ENCODE measurements at regions not wholly inside any gene's neighbourhood (a gene's known extent, or its start where the extent isn't known, plus 50 kb on each side); places are given as distances from the start of the nearest gene placed in this dataset.

GRCh38 chr1:83807821-83808220 lies 191.1 kb downstream of the TTLL7 start:
- no peaks in the 10 kb centered on the region for H3F3A ChIP-seq (ENCODE audit: control insufficient read depth, insufficient read depth)
- H3K4me3 ChIP-seq (ENCODE audit: low read length) = no peak overlapping the region
- H4K20me1 ChIP-seq (ENCODE audit: control insufficient read depth, insufficient read depth, low read depth, low read length) = no peaks in the 10 kb centered on the region
- H3K4me1 ChIP-seq (ENCODE audit: control insufficient read depth, low read length) = peaks cover 5% of the 10 kb centered on the region; the same call in 1 of the 2 replicates
- no peaks in the 10 kb centered on the region for H3K9me2 ChIP-seq (replicated peaks; ENCODE audit: control insufficient read depth, low read length)
- no peaks in the 10 kb centered on the region for H3K9me3 ChIP-seq (ENCODE audit: control insufficient read depth, insufficient read depth, low read length)
- no peaks in the 10 kb centered on the region for H3K36me3 ChIP-seq (ENCODE audit: control insufficient read depth, low read length)
- no peak overlapping the region for H3K27ac ChIP-seq (ENCODE audit: low read depth, low read length)
- no peaks in the 10 kb centered on the region for H3K27me3 ChIP-seq (ENCODE audit: control insufficient read depth, low read length)
- no peak overlapping the region for H3K4me2 ChIP-seq (ENCODE audit: low read length)
- no peak for TF ChIP-seq CTCF (IDR thresholded peaks at IDR 0.05; ENCODE audit: low read depth, low read length, poor library complexity, severe bottlenecking)
- no peak for TF ChIP-seq EZH2phosphoT487 (IDR thresholded peaks at IDR 0.05; ENCODE audit: borderline replicate concordance, low read length)
- no peaks in the 10 kb centered on the region for H3K79me2 ChIP-seq (ENCODE audit: control insufficient read depth, low read length)

GRCh38 chr1:83807231-83807630 lies 191.7 kb downstream of the TTLL7 start:
- Histone ChIP-seq H3F3A (ENCODE audit: control insufficient read depth, insufficient read depth) (no peaks in the 10 kb centered on the region), H3K4me3 (ENCODE audit: low read length) (no peak overlapping the region), H3K4me2 (ENCODE audit: low read length) (no peak overlapping the region), H3K79me2 (ENCODE audit: control insufficient read depth, low read length) (no peaks in the 10 kb centered on the region), H3K4me1 (ENCODE audit: control insufficient read depth, low read length) (peaks cover 5% of the 10 kb centered on the region; the same call in 1 of the 2 replicates), H3K27ac (ENCODE audit: low read depth, low read length) (no peak overlapping the region), H3K36me3 (ENCODE audit: control insufficient read depth, low read length) (no peaks in the 10 kb centered on the region), H4K20me1 (ENCODE audit: control insufficient read depth, insufficient read depth, low read depth, low read length) (no peaks in the 10 kb centered on the region), H3K27me3 (ENCODE audit: control insufficient read depth, low read length) (no peaks in the 10 kb centered on the region), H3K9me2 (replicated peaks; ENCODE audit: control insufficient read depth, low read length) (no peaks in the 10 kb centered on the region), H3K9me3 (ENCODE audit: control insufficient read depth, insufficient read depth, low read length) (no peaks in the 10 kb centered on the region)
- TF ChIP-seq CTCF (IDR thresholded peaks at IDR 0.05; ENCODE audit: low read depth, low read length, poor library complexity, severe bottlenecking) = no peak
- no peak for TF ChIP-seq EZH2phosphoT487 (IDR thresholded peaks at IDR 0.05; ENCODE audit: borderline replicate concordance, low read length)

GRCh38 chr1:83805921-83806320 lies 193.0 kb downstream of the TTLL7 start:
- Histone ChIP-seq H3K27me3 (ENCODE audit: control insufficient read depth, low read length) (no peaks in the 10 kb centered on the region), H3F3A (ENCODE audit: control insufficient read depth, insufficient read depth) (no peaks in the 10 kb centered on the region), H3K27ac (ENCODE audit: low read depth, low read length) (no peak overlapping the region), H3K4me2 (ENCODE audit: low read length) (no peak overlapping the region), H3K79me2 (ENCODE audit: control insufficient read depth, low read length) (no peaks in the 10 kb centered on the region), H3K4me1 (ENCODE audit: control insufficient read depth, low read length) (peaks cover 5% of the 10 kb centered on the region; the same call in 1 of the 2 replicates), H3K36me3 (ENCODE audit: control insufficient read depth, low read length) (no peaks in the 10 kb centered on the region), H4K20me1 (ENCODE audit: control insufficient read depth, insufficient read depth, low read depth, low read length) (no peaks in the 10 kb centered on the region), H3K4me3 (ENCODE audit: low read length) (no peak overlapping the region), H3K9me3 (ENCODE audit: control insufficient read depth, insufficient read depth, low read length) (no peaks in the 10 kb centered on the region), H3K9me2 (replicated peaks; ENCODE audit: control insufficient read depth, low read length) (no peaks in the 10 kb centered on the region)
- TF ChIP-seq EZH2phosphoT487 (IDR thresholded peaks at IDR 0.05; ENCODE audit: borderline replicate concordance, low read length) (no peak), CTCF (IDR thresholded peaks at IDR 0.05; ENCODE audit: low read depth, low read length, poor library complexity, severe bottlenecking) (no peak)
